HG03439 (cell line): ENCODE measurements at regions not wholly inside any gene's neighbourhood (a gene's known extent, or its start where the extent isn't known, plus 50 kb on each side); places are given as distances from the start of the nearest gene placed in this dataset.

ENCODE experiments used
- ATAC-seq: cut with Tn5 transposase; IDR thresholded peaks from one replicate; pipeline ENCODE4 v1.9.1; 2021; ENCODE audit warnings: mild to moderate bottlenecking, moderate library complexity; ENCODE audit not compliant: unreplicated experiment

GRCh38 chr13:80437231-80437630 lies 96.3 kb upstream of the SPRY2 start:
- no peak for ATAC-seq

GRCh38 chr13:80436571-80437169 lies 95.7 kb upstream of the SPRY2 start:
- ATAC-seq, result no peak

- no peak for ATAC-seq
Observed at GRCh38 chr13:80430561-80430960, 89.6 kb upstream of the SPRY2 start.

- ATAC-seq, result no peak
Observed at GRCh38 chr13:80428349-80429096, 87.6 kb upstream of the SPRY2 start.

- ATAC-seq, result no peak
Observed at GRCh38 chr13:80419416-80419815, 78.5 kb upstream of the SPRY2 start.

GRCh38 chr13:80413611-80414010 lies 72.7 kb upstream of the SPRY2 start:
- ATAC-seq, result no peak

GRCh38 chr13:80408270-80408669 lies 67.3 kb upstream of the SPRY2 start:
- no peak for ATAC-seq

- no peak for ATAC-seq
Observed at GRCh38 chr13:80400865-80401426, 60.0 kb upstream of the SPRY2 start.

GRCh38 chr13:80400164-80400864 lies 59.4 kb upstream of the SPRY2 start:
- ATAC-seq, result no peak

GRCh38 chr13:80399340-80400163 lies 58.6 kb upstream of the SPRY2 start:
- ATAC-seq, result no peak
